H9 (cell line): ENCODE measurements at regions not wholly inside any gene's neighbourhood (a gene's known extent, or its start where the extent isn't known, plus 50 kb on each side); places are given as distances from the start of the nearest gene placed in this dataset.

ENCODE experiments used
- DNase-seq: peaks from one replicate; pipeline ENCODE4 v3.0.0-alpha.2; 2017
- H2AFZ ChIP-seq: one replicate; pipeline ENCODE4 v1.6.1; 2013; ENCODE audit warnings: mild to moderate bottlenecking, low read length, control low read depth, moderate library complexity
- H2AK5ac ChIP-seq: 2 replicates; pipeline ENCODE4 v1.6.1; 2013; ENCODE audit warnings: low read length, control low read depth, mixed read lengths; ENCODE audit not compliant: insufficient read length
- H2BK120ac ChIP-seq: one replicate; pipeline ENCODE4 v1.6.1; 2013; ENCODE audit warnings: low read depth, mild to moderate bottlenecking, low read length, control low read depth, inconsistent platforms; ENCODE audit not compliant: poor library complexity, severe bottlenecking
- H2BK12ac ChIP-seq: 2 replicates; pipeline ENCODE4 v1.6.1; 2013; ENCODE audit warnings: low read length, control low read depth, mixed read lengths, low read depth; ENCODE audit not compliant: insufficient read length
- H2BK15ac ChIP-seq: 2 replicates; pipeline ENCODE4 v1.6.1; 2013; ENCODE audit warnings: low read depth, low read length, control low read depth
- H2BK20ac ChIP-seq: one replicate; pipeline ENCODE4 v1.6.1; 2013; ENCODE audit warnings: low read depth, mild to moderate bottlenecking, low read length, control low read depth, inconsistent platforms; ENCODE audit not compliant: poor library complexity, severe bottlenecking
- H2BK5ac ChIP-seq: 2 replicates; pipeline ENCODE4 v1.6.1; 2013; ENCODE audit warnings: low read length, control low read depth, mixed read lengths; ENCODE audit not compliant: insufficient read length
- H3K14ac ChIP-seq: 2 replicates; pipeline ENCODE4 v1.6.1; 2013; ENCODE audit warnings: low read length, control low read depth; ENCODE audit not compliant: insufficient read depth
- H3K18ac ChIP-seq: 2 replicates; pipeline ENCODE4 v1.6.1; 2013; ENCODE audit warnings: low read depth, mild to moderate bottlenecking, mixed read lengths, low read length, control low read depth; ENCODE audit not compliant: insufficient read length
- H3K23ac ChIP-seq: 2 replicates; pipeline ENCODE4 v1.6.1; 2013; ENCODE audit warnings: low read length, control low read depth, mixed read lengths, low read depth; ENCODE audit not compliant: insufficient read length
- H3K23me2 ChIP-seq: 2 replicates; pipeline ENCODE4 v1.6.1; 2013; ENCODE audit warnings: low read depth, mild to moderate bottlenecking, mixed read lengths, low read length, control low read depth; ENCODE audit not compliant: insufficient read length, poor library complexity, severe bottlenecking
- H3K27ac ChIP-seq: 2 replicates; pipeline ENCODE4 v1.5.1; 2013; ENCODE audit warnings: low read length, control low read depth, mixed read lengths, low read depth; ENCODE audit not compliant: insufficient read length
- H3K27me3 ChIP-seq: 2 replicates; pipeline ENCODE4 v1.6.1; 2013; ENCODE audit warnings: low read length, control low read depth, inconsistent platforms; ENCODE audit not compliant: insufficient read depth
- H3K4ac ChIP-seq: 2 replicates; pipeline ENCODE4 v1.6.1; 2013; ENCODE audit warnings: low read depth, mild to moderate bottlenecking, control low read depth, inconsistent platforms, low read length, moderate library complexity
- H3K4me1 ChIP-seq: 2 replicates; pipeline ENCODE4 v1.6.1; 2013; ENCODE audit warnings: low read length, control low read depth, inconsistent platforms; ENCODE audit not compliant: insufficient read depth
- H3K4me2 ChIP-seq: 2 replicates; pipeline ENCODE4 v1.6.1; 2013; ENCODE audit warnings: low read length, control low read depth, mixed read lengths; ENCODE audit not compliant: insufficient read length, insufficient read depth
- H3K56ac ChIP-seq: 2 replicates; pipeline ENCODE4 v1.6.1; 2013; ENCODE audit warnings: low read depth, mild to moderate bottlenecking, mixed read lengths, low read length, control low read depth; ENCODE audit not compliant: insufficient read length
- H3K79me1 ChIP-seq: 2 replicates; pipeline ENCODE4 v1.6.1; 2013; ENCODE audit warnings: low read depth, mild to moderate bottlenecking, moderate library complexity, low read length, control low read depth, inconsistent platforms; ENCODE audit not compliant: insufficient read depth, poor library complexity, severe bottlenecking
- H3K79me2 ChIP-seq: 2 replicates; pipeline ENCODE4 v1.6.1; 2013; ENCODE audit warnings: low read length, control low read depth, inconsistent platforms; ENCODE audit not compliant: insufficient read depth
- H3K9ac ChIP-seq: 2 replicates; pipeline ENCODE4 v1.6.1; 2013; ENCODE audit warnings: low read length, control low read depth, mixed read lengths; ENCODE audit not compliant: insufficient read length; ENCODE audit errors: extremely low read depth
- H3K9me3 ChIP-seq: one replicate; pipeline ENCODE4 v1.6.1; 2013; ENCODE audit warnings: low read depth, low read length, inconsistent platforms; ENCODE audit not compliant: control insufficient read depth
- H3T11ph ChIP-seq: one replicate; pipeline ENCODE4 v1.6.1; 2013; ENCODE audit warnings: mild to moderate bottlenecking, low read length, control low read depth, inconsistent platforms
- H4K20me1 ChIP-seq: one replicate; pipeline ENCODE4 v1.6.1; 2013; ENCODE audit not compliant: control insufficient read depth, insufficient read length, insufficient read depth
- H4K5ac ChIP-seq: 2 replicates; pipeline ENCODE4 v1.6.1; 2013; ENCODE audit warnings: low read depth, mild to moderate bottlenecking, mixed read lengths, low read length, control low read depth; ENCODE audit not compliant: insufficient read length
- H4K8ac ChIP-seq: replicated peaks from 2 replicates; pipeline ENCODE4 v1.6.1; 2013; ENCODE audit warnings: low read length, control low read depth, mixed read lengths, low read depth; ENCODE audit not compliant: insufficient read length
- H4K91ac ChIP-seq: 2 replicates; pipeline ENCODE4 v1.6.1; 2013; ENCODE audit warnings: low read depth, mild to moderate bottlenecking, moderate library complexity, mixed read lengths, low read length, control low read depth; ENCODE audit not compliant: insufficient read length
- H3K27ac Mint-ChIP-seq, 3 experiments: 2 replicates in 2 of 3; 3 replicates in 1 of 3; pipeline ENCODE4 v1.8.0; 2020 to 2021; ENCODE audit warnings: mixed read lengths in 3 of 3, mild to moderate bottlenecking in 1 of 3, moderate library complexity in 1 of 3
- H3K27me3 Mint-ChIP-seq: 2 replicates; pipeline ENCODE4 v1.8.0; 2021; ENCODE audit warnings: low read depth, mild to moderate bottlenecking, moderate library complexity, mixed read lengths
- H3K36me3 Mint-ChIP-seq, 3 experiments: 2 replicates in 2 of 3; 3 replicates in 1 of 3; pipeline ENCODE4 v1.8.0; 2020 to 2021; ENCODE audit warnings: low read depth in 3 of 3, mixed read lengths in 3 of 3; ENCODE audit not compliant: insufficient read depth in 1 of 3
- H3K4me1 Mint-ChIP-seq, 2 experiments: 2 replicates each; pipeline ENCODE4 v1.8.0; 2020; ENCODE audit warnings: mixed read lengths in 2 of 2
- H3K4me3 Mint-ChIP-seq, 2 experiments: 2 replicates in 1 of 2; 3 replicates in 1 of 2; pipeline ENCODE4 v1.8.0; 2020 to 2021; ENCODE audit warnings: mild to moderate bottlenecking in 2 of 2, mixed read lengths in 2 of 2, moderate library complexity in 1 of 2
- H3K9me3 Mint-ChIP-seq, 2 experiments: 2 replicates in 1 of 2; 3 replicates in 1 of 2; pipeline ENCODE4 v1.8.0; 2020; ENCODE audit warnings: mild to moderate bottlenecking in 2 of 2, mixed read lengths in 2 of 2, moderate library complexity in 1 of 2
- WGBS: extraction: QIAGEN DNeasy Blood & Tissue Kit; methylation state at CpG from one replicate; pipeline ENCODE4 v1.1.7; 2013; ENCODE audit warnings: missing lambda C conversion rate, low lambda C conversion rate, mixed read lengths; ENCODE audit not compliant: insufficient read length; ENCODE audit errors: extremely low coverage; 5-methylcytosine and 5-hydroxymethylcytosine counted together
- TF ChIP-seq, protein P1 (sequence below): fragments of 200-600 bp; sonication (generic); conservative IDR thresholded peaks from 3 replicates; pipeline ENCODE4 v1.8.0; 2021; ENCODE audit warnings: antibody characterized with exemption, mild to moderate bottlenecking

DNA sequence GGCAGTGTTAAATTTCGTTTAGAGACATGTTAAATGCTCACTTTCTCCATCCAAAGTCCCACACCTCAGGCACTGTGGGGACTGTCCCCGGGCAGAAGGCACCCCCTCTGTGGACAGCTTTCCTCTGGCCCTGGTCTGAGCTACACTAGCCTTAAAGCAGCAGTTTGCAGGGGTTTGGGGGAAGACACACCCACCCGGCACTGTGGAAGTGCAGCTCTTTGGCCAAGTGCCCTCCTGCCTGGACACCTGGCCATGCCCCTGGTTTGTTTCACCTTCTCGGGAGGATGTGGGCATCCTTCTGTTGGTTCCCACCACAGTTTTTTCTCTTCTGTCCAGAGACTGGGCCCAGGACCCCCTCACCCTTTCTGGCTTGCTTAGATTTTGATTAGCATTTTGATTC lies 1254.7 kb downstream of the BRD1 start:
- Mint-ChIP-seq H3K27ac (no peak overlapping the region), H3K9me3 (peaks cover 18 to 22% of the 10 kb centered on the region in 2 experiments), H3K36me3 (peaks cover 19 to 20% (median 19%) of the 10 kb centered on the region in 3 experiments)

More for the DNA sequence above, 1254.7 kb downstream of the BRD1 start:
- Histone ChIP-seq H2AK5ac (no peak overlapping the region), H2BK120ac (no peak overlapping the region), H2BK15ac (no peak overlapping the region), H3K4ac (no peak overlapping the region), H3K9ac (no peak overlapping the region), H3K23ac (no peak overlapping the region), H3K18ac (no peak overlapping the region), H3K56ac (no peak overlapping the region), H4K91ac (no peak overlapping the region), H3K14ac (no peak overlapping the region), H4K8ac (no peak overlapping the region), H3K4me1 (no peaks in the 10 kb centered on the region), H3K27me3 (no peaks in the 10 kb centered on the region), H2BK20ac (no peak overlapping the region), H3K79me1 (no peaks in the 10 kb centered on the region), H4K20me1 (no peaks in the 10 kb centered on the region), H4K5ac (no peak overlapping the region), H3K4me2 (no peak overlapping the region), H3T11ph (no peak overlapping the region), H3K23me2 (peaks cover 4% of the 10 kb centered on the region), H2AFZ (no peak overlapping the region), H2BK5ac (no peak overlapping the region), H3K9me3 (no peaks in the 10 kb centered on the region), H2BK12ac (no peak overlapping the region), H3K27ac (no peak overlapping the region), H3K79me2 (no peaks in the 10 kb centered on the region)
- no CpG with 5 or more reads among the region's 4 CpGs for WGBS
- Mint-ChIP-seq H3K27me3 (peaks cover 30% of the 10 kb centered on the region), H3K4me1 (peaks cover under 1 to 6% of the 10 kb centered on the region in 2 experiments), H3K4me3 (no peak overlapping the region)
- TF ChIP-seq, protein P1, sequence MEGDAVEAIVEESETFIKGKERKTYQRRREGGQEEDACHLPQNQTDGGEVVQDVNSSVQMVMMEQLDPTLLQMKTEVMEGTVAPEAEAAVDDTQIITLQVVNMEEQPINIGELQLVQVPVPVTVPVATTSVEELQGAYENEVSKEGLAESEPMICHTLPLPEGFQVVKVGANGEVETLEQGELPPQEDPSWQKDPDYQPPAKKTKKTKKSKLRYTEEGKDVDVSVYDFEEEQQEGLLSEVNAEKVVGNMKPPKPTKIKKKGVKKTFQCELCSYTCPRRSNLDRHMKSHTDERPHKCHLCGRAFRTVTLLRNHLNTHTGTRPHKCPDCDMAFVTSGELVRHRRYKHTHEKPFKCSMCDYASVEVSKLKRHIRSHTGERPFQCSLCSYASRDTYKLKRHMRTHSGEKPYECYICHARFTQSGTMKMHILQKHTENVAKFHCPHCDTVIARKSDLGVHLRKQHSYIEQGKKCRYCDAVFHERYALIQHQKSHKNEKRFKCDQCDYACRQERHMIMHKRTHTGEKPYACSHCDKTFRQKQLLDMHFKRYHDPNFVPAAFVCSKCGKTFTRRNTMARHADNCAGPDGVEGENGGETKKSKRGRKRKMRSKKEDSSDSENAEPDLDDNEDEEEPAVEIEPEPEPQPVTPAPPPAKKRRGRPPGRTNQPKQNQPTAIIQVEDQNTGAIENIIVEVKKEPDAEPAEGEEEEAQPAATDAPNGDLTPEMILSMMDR = no peak
- DNase-seq = no peak
